WERI-Rb-1 (cell line): ENCODE measurements at regions not wholly inside any gene's neighbourhood (a gene's known extent, or its start where the extent isn't known, plus 50 kb on each side); places are given as distances from the start of the nearest gene placed in this dataset.

ENCODE experiments used
- DNase-seq: peaks from one replicate; pipeline ENCODE4 v3.0.0-alpha.2; 2020
- H3K27ac ChIP-seq: fragments of 250-450 bp; sonication (Bioruptor Pico); 2 replicates; pipeline ENCODE4 v1.5.1; 2020; ENCODE audit warnings: mild to moderate bottlenecking, moderate library complexity
- H3K27me3 ChIP-seq: fragments of 250-450 bp; sonication (Bioruptor Pico); 2 replicates; pipeline ENCODE4 v1.5.1; 2021; ENCODE audit warnings: mild to moderate bottlenecking, low read depth, moderate library complexity; ENCODE audit not compliant: insufficient read depth, severe bottlenecking
- H3K36me3 ChIP-seq: fragments of 250-450 bp; sonication (Bioruptor Pico); 2 replicates; pipeline ENCODE4 v1.5.1; 2020; ENCODE audit warnings: mild to moderate bottlenecking, moderate library complexity
- H3K4me3 ChIP-seq: 2 replicates; pipeline ENCODE4 v1.5.1; 2011; ENCODE audit warnings: low read depth, mild to moderate bottlenecking, control low read depth, low read length
- H3K9me3 ChIP-seq: fragments of 250-450 bp; sonication (Bioruptor Pico); 2 replicates; pipeline ENCODE4 v1.5.1; 2021; ENCODE audit warnings: mild to moderate bottlenecking, moderate library complexity; ENCODE audit not compliant: severe bottlenecking
- TF ChIP-seq, protein P1 (sequence below): IDR thresholded peaks from 2 replicates; pipeline ENCODE4 v1.5.1; 2011; ENCODE audit warnings: low read depth, mild to moderate bottlenecking, control low read depth, inconsistent platforms, low read length

- DNase-seq, result no peak
- no peak overlapping the region for H3K27ac ChIP-seq
- H3K4me3 ChIP-seq, result no peak overlapping the region
- no peaks in the 10 kb centered on the region for H3K9me3 ChIP-seq
- H3K27me3 ChIP-seq, result peaks cover 57% of the 10 kb centered on the region
- no peaks in the 10 kb centered on the region for H3K36me3 ChIP-seq
- TF ChIP-seq, protein P1, sequence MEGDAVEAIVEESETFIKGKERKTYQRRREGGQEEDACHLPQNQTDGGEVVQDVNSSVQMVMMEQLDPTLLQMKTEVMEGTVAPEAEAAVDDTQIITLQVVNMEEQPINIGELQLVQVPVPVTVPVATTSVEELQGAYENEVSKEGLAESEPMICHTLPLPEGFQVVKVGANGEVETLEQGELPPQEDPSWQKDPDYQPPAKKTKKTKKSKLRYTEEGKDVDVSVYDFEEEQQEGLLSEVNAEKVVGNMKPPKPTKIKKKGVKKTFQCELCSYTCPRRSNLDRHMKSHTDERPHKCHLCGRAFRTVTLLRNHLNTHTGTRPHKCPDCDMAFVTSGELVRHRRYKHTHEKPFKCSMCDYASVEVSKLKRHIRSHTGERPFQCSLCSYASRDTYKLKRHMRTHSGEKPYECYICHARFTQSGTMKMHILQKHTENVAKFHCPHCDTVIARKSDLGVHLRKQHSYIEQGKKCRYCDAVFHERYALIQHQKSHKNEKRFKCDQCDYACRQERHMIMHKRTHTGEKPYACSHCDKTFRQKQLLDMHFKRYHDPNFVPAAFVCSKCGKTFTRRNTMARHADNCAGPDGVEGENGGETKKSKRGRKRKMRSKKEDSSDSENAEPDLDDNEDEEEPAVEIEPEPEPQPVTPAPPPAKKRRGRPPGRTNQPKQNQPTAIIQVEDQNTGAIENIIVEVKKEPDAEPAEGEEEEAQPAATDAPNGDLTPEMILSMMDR, result no peak
Measured at GRCh38 chr1:232239998-232240397, 389.9 kb downstream of the SIPA1L2 start.

DNA sequence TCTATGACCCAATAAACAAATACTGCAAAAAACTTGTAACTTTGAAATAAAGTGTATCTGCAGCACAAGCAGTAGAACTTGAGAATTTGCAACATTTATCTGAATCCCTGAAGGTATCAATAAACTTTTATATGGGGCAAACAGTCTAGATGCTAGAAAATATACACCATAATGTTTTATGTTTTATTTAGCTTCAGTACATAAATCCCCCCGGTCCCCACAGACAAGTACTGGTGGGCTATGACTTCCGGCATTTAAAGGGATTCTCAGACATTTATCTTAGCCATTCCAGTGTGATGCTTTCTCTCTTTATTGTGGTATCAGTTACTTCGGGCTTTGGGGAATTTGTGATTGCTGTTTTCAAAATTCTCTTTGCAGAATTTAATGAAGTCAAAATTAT, 390.4 kb downstream of the SIPA1L2 start:
- Histone ChIP-seq H3K9me3 (no peaks in the 10 kb centered on the region), H3K27ac (no peak overlapping the region), H3K4me3 (no peak overlapping the region), H3K27me3 (peaks cover 60% of the 10 kb centered on the region), H3K36me3 (no peaks in the 10 kb centered on the region)
- no peak for DNase-seq
- TF ChIP-seq, protein P1, result no peak

- Histone ChIP-seq H3K27me3 (peaks cover 58% of the 10 kb centered on the region), H3K9me3 (no peaks in the 10 kb centered on the region), H3K4me3 (no peak overlapping the region), H3K36me3 (no peaks in the 10 kb centered on the region), H3K27ac (no peak overlapping the region)
- TF ChIP-seq, protein P1, result no peak
- no peak for DNase-seq
Measured at GRCh38 chr1:232238009-232238408, 391.9 kb downstream of the SIPA1L2 start.

GRCh38 chr1:232227306-232227705, 402.6 kb downstream of the SIPA1L2 start:
- TF ChIP-seq, protein P1, result no peak
- H3K4me3 ChIP-seq, result no peak overlapping the region
- no peak overlapping the region for H3K27ac ChIP-seq
- peaks cover 34% of the 10 kb centered on the region for H3K27me3 ChIP-seq
- no peaks in the 10 kb centered on the region for H3K36me3 ChIP-seq
- DNase-seq, result no peak
- peaks cover 12% of the 10 kb centered on the region for H3K9me3 ChIP-seq

DNA sequence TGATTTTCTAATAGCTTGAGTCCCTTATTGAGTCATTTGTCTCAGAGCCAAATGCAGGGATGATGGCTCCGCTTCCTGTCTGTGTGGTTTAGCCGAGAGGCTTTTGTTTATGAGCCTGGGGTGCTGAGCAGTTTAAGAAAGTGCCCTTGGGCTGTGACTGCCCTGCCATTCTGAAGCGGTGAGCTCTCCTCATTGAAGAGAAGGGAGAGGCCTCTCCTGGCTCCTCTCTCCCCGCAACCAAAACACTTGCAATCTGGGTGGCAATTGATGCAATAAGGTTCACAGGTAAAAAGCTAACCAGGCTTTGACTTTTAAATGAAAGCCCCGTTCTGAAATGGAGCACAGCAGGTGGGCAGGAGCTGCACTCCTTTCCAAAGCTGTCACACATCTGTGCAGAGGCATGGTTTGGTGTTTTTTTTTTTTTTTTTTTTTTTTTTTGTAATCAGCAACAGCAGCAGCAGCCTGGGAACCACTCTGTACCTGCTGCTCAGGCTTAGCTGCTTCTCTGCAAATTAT, 403.7 kb downstream of the SIPA1L2 start:
- Histone ChIP-seq H3K4me3 (no peak overlapping the region), H3K9me3 (peaks cover 12% of the 10 kb centered on the region), H3K36me3 (no peaks in the 10 kb centered on the region), H3K27ac (no peak overlapping the region), H3K27me3 (peaks cover 41% of the 10 kb centered on the region)
- TF ChIP-seq, protein P1, result no peak
- no peak for DNase-seq
